HG02885 (cell line): ENCODE measurements at regions not wholly inside any gene's neighbourhood (a gene's known extent, or its start where the extent isn't known, plus 50 kb on each side); places are given as distances from the start of the nearest gene placed in this dataset.

Source experiments
- ATAC-seq: cut with Tn5 transposase; IDR thresholded peaks from one replicate; pipeline ENCODE4 v1.9.1; 2021; ENCODE audit warnings: mild to moderate bottlenecking; ENCODE audit not compliant: unreplicated experiment, poor library complexity

GRCh38 chr9:88938189-88938588 is 53.1 kb upstream of the S1PR3 start:
- no peak for ATAC-seq
